MM.1S (cell line): ENCODE measurements at regions not wholly inside any gene's neighbourhood (a gene's known extent, or its start where the extent isn't known, plus 50 kb on each side); places are given as distances from the start of the nearest gene placed in this dataset.

Experiments used
- DNase-seq: peaks from one replicate; pipeline ENCODE4 v3.0.0-alpha.2; 2015
- H2AFZ ChIP-seq: fragments of 300-600 bp; sonication (generic); 2 replicates; pipeline ENCODE4 v1.6.0; 2016; ENCODE audit warnings: antibody characterized with exemption, low read length
- H3F3A ChIP-seq: fragments of 300-600 bp; sonication (generic); 2 replicates; pipeline ENCODE4 v1.6.1; 2016; ENCODE audit warnings: mild to moderate bottlenecking, antibody characterized with exemption, low read length, moderate library complexity, mixed read lengths; ENCODE audit not compliant: insufficient read depth
- H3K27ac ChIP-seq: fragments of 300-600 bp; sonication (generic); 2 replicates; pipeline ENCODE4 v1.5.1; 2016; ENCODE audit warnings: mild to moderate bottlenecking, low read length
- H3K27me3 ChIP-seq: fragments of 300-600 bp; sonication (generic); replicated peaks from 2 replicates; pipeline ENCODE4 v1.6.0; 2016; ENCODE audit warnings: low read length; ENCODE audit not compliant: insufficient read depth
- H3K36me3 ChIP-seq: fragments of 300-600 bp; sonication (generic); replicated peaks from 2 replicates; pipeline ENCODE4 v1.6.1; 2016; ENCODE audit warnings: mild to moderate bottlenecking, low read length, mixed read lengths; ENCODE audit not compliant: insufficient read depth
- H3K4me1 ChIP-seq: fragments of 300-600 bp; sonication (generic); 2 replicates; pipeline ENCODE4 v1.6.1; 2016; ENCODE audit warnings: low read length, mixed read lengths
- H3K4me2 ChIP-seq: fragments of 300-600 bp; sonication (generic); 2 replicates; pipeline ENCODE4 v1.6.0; 2016; ENCODE audit warnings: low read depth, low read length
- H3K4me3 ChIP-seq: fragments of 300-600 bp; sonication (generic); 2 replicates; pipeline ENCODE4 v1.5.1; 2016; ENCODE audit warnings: low read length, mixed read lengths
- H3K79me2 ChIP-seq: fragments of 300-600 bp; sonication (generic); 2 replicates; pipeline ENCODE4 v1.6.1; 2016; ENCODE audit warnings: mixed run types, low read length, mixed read lengths
- H3K9ac ChIP-seq: fragments of 300-600 bp; sonication (generic); 2 replicates; pipeline ENCODE4 v1.6.1; 2016; ENCODE audit warnings: low read length, mixed read lengths
- H3K9me2 ChIP-seq: fragments of 300-600 bp; sonication (generic); replicated peaks from 2 replicates; pipeline ENCODE4 v1.6.1; 2016; ENCODE audit warnings: mild to moderate bottlenecking, low read length, mixed read lengths; ENCODE audit not compliant: insufficient read depth
- H3K9me3 ChIP-seq: fragments of 300-600 bp; sonication (generic); replicated peaks from 2 replicates; pipeline ENCODE4 v1.6.1; 2016; ENCODE audit warnings: mild to moderate bottlenecking, low read length, mixed read lengths; ENCODE audit not compliant: insufficient read depth
- H4K20me1 ChIP-seq: fragments of 300-600 bp; sonication (generic); 2 replicates; pipeline ENCODE4 v1.6.1; 2016; ENCODE audit warnings: mild to moderate bottlenecking, low read length, moderate library complexity, mixed read lengths; ENCODE audit not compliant: insufficient read depth
- EZH2 ChIP-seq: fragments of 300-600 bp; sonication (generic); optimal IDR thresholded peaks from 2 replicates; pipeline ENCODE3; 2017; ENCODE audit warnings: low read depth, mild to moderate bottlenecking, antibody characterized with exemption, low read length, mixed read lengths
- EZH2phosphoT487 ChIP-seq: fragments of 300-600 bp; sonication (generic); IDR thresholded peaks from 2 replicates; pipeline ENCODE4 v1.6.1; 2018; ENCODE audit warnings: antibody characterized with exemption, low read length
- TF ChIP-seq, protein P1 (sequence below): fragments of 300-600 bp; sonication (generic); IDR thresholded peaks from 2 replicates; pipeline ENCODE4 v1.5.1; 2016; ENCODE audit warnings: antibody characterized with exemption, low read length, mixed read lengths

DNA sequence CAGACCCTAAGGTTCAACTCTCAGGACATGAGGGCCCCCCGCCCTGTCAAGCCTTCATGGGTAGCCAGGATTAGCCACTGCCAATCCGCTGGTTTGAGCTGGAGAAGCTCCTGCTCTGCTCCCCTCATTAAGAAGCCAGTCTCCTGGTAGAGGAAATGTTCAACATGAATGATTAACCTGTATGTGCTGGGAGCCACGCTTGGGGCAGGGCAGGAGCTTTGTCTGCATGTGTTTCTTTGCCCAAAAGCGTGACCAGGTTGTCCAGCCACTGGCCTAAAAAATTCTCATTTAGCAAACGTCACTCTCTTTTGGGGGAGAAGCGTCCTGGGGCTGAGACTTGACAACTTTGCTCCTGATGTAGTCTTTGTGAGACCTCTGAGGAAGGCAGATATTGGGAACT is 96.5 kb downstream of the RRAGC start:
- no peak for DNase-seq
- Histone ChIP-seq H3F3A (no peaks in the 10 kb centered on the region), H3K36me3 (no peaks in the 10 kb centered on the region), H3K9me3 (no peaks in the 10 kb centered on the region), H3K27ac (no peak overlapping the region), H3K4me2 (no peak overlapping the region), H4K20me1 (no peaks in the 10 kb centered on the region), H3K79me2 (no peaks in the 10 kb centered on the region), H3K4me3 (no peak overlapping the region), H3K27me3 (no peaks in the 10 kb centered on the region), H2AFZ (no peak overlapping the region), H3K9me2 (no peaks in the 10 kb centered on the region), H3K4me1 (no peaks in the 10 kb centered on the region), H3K9ac (no peak overlapping the region)
- TF ChIP-seq EZH2phosphoT487 = no peak
- TF ChIP-seq EZH2 = no peak
- TF ChIP-seq, protein P1, sequence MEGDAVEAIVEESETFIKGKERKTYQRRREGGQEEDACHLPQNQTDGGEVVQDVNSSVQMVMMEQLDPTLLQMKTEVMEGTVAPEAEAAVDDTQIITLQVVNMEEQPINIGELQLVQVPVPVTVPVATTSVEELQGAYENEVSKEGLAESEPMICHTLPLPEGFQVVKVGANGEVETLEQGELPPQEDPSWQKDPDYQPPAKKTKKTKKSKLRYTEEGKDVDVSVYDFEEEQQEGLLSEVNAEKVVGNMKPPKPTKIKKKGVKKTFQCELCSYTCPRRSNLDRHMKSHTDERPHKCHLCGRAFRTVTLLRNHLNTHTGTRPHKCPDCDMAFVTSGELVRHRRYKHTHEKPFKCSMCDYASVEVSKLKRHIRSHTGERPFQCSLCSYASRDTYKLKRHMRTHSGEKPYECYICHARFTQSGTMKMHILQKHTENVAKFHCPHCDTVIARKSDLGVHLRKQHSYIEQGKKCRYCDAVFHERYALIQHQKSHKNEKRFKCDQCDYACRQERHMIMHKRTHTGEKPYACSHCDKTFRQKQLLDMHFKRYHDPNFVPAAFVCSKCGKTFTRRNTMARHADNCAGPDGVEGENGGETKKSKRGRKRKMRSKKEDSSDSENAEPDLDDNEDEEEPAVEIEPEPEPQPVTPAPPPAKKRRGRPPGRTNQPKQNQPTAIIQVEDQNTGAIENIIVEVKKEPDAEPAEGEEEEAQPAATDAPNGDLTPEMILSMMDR = no peak

DNA sequence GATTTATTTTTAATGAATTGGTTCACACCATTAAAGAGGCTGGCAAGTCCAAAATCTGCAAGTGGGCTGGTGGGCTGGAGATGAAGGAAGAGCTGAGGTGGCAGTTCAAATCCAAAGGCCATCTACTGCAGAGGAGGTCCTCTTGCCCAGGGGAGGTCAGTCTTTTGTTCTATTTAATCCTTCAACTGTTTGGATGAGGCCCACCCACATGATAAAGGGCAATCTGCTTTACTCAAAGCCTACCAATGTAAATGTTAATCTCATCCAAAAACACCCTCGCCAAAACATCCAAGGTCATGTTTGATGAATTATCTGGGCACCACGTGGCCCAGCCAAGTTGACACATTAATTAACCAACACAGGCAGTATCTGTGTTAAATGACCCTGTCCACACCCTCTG is 99.0 kb downstream of the RRAGC start:
- H3K9me2 ChIP-seq = no peaks in the 10 kb centered on the region
- no peaks in the 10 kb centered on the region for H3F3A ChIP-seq
- no peak overlapping the region for H3K4me2 ChIP-seq
- no peak overlapping the region for H3K4me3 ChIP-seq
- DNase-seq = no peak
- H4K20me1 ChIP-seq = no peaks in the 10 kb centered on the region
- no peak overlapping the region for H3K27ac ChIP-seq
- H3K27me3 ChIP-seq = no peaks in the 10 kb centered on the region
- H3K36me3 ChIP-seq = no peaks in the 10 kb centered on the region
- H3K4me1 ChIP-seq = no peaks in the 10 kb centered on the region
- no peaks in the 10 kb centered on the region for H3K79me2 ChIP-seq
- TF ChIP-seq, protein P1 = no peak
- no peaks in the 10 kb centered on the region for H3K9me3 ChIP-seq
- H2AFZ ChIP-seq = no peak overlapping the region
- H3K9ac ChIP-seq = no peak overlapping the region

DNA sequence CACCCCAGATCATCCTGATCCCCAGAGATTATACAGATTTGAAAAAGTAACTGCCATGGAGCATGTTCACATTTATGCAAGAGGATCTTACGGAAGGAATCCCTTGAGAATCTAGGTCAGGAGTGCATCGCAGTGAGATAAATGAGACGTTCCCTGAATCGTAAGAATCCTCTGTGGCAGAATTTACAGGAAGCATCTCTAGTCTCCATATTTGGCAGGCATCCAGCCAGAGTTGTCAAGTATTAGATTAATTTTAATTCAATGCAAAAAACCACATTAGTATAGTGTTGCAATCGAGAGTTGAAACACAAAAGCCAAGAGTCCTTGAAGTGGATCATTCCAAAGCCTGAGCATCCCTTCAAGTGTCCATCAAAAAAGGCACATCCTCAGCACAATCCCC is 100.8 kb downstream of the RRAGC start:
- Histone ChIP-seq H3F3A (no peaks in the 10 kb centered on the region), H3K9ac (no peak overlapping the region), H3K36me3 (no peaks in the 10 kb centered on the region), H2AFZ (no peak overlapping the region), H3K9me2 (no peaks in the 10 kb centered on the region), H3K4me3 (no peak overlapping the region), H3K4me1 (no peaks in the 10 kb centered on the region), H3K27me3 (no peaks in the 10 kb centered on the region), H3K27ac (no peak overlapping the region), H3K9me3 (no peaks in the 10 kb centered on the region), H3K4me2 (no peak overlapping the region), H3K79me2 (no peaks in the 10 kb centered on the region), H4K20me1 (no peaks in the 10 kb centered on the region)
- TF ChIP-seq EZH2 (no peak), EZH2phosphoT487 (no peak)
- TF ChIP-seq, protein P1 = no peak
- no peak for DNase-seq
